ENCODE measurements at regions not wholly inside any gene's neighbourhood (a gene's known extent, or its start where the extent isn't known, plus 50 kb on each side); places are given as distances from the start of the nearest gene placed in this dataset.
"Not testable (repeated sequence)": the region's sequence is repeated elsewhere in the genome, so short reads cannot be mapped to it uniquely, and the experiment has no call there.

- TF ChIP-seq, protein P1, sequence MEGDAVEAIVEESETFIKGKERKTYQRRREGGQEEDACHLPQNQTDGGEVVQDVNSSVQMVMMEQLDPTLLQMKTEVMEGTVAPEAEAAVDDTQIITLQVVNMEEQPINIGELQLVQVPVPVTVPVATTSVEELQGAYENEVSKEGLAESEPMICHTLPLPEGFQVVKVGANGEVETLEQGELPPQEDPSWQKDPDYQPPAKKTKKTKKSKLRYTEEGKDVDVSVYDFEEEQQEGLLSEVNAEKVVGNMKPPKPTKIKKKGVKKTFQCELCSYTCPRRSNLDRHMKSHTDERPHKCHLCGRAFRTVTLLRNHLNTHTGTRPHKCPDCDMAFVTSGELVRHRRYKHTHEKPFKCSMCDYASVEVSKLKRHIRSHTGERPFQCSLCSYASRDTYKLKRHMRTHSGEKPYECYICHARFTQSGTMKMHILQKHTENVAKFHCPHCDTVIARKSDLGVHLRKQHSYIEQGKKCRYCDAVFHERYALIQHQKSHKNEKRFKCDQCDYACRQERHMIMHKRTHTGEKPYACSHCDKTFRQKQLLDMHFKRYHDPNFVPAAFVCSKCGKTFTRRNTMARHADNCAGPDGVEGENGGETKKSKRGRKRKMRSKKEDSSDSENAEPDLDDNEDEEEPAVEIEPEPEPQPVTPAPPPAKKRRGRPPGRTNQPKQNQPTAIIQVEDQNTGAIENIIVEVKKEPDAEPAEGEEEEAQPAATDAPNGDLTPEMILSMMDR (IDR thresholded peaks at IDR 0.05; ENCODE audit: poor library complexity) = no peak
- no peak for TF ChIP-seq EZH2 (IDR thresholded peaks at IDR 0.05; ENCODE audit: borderline replicate concordance)
- no peak for TF ChIP-seq EZH2phosphoT487 (IDR thresholded peaks at IDR 0.05; ENCODE audit: low read depth, severe bottlenecking, unreplicated experiment)
- Histone ChIP-seq H3K4me2 (no peak overlapping the region), H3K36me3 (replicated peaks; ENCODE audit: insufficient read depth, low read depth) (no peaks in the 10 kb centered on the region), H3K27ac (no peak overlapping the region), H3K27me3 (no peaks in the 10 kb centered on the region), H3K4me1 (ENCODE audit: insufficient read depth) (no peaks in the 10 kb centered on the region), H3K9me3 (ENCODE audit: low read depth) (peaks cover 6% of the 10 kb centered on the region), H2AFZ (no peak overlapping the region), H3K79me2 (no peaks in the 10 kb centered on the region), H4K20me1 (ENCODE audit: insufficient read depth, poor library complexity, severe bottlenecking) (no peaks in the 10 kb centered on the region), H3K9me2 (replicated peaks; ENCODE audit: insufficient read depth) (no peaks in the 10 kb centered on the region), H3K4me3 (no peak overlapping the region)
- DNase-seq (ENCODE audit: low spot score) = no peak
These were observed 73.5 kb upstream of the CARMIL1 start for GRCh38 chr6:25205629-25206028.

- WGBS (ENCODE audit: low lambda C conversion rate, missing lambda C conversion rate) = 46% methylated on average over 5 of the region's 5 CpGs
- H3K27me3 ChIP-seq; H3K4me2 ChIP-seq; H3K79me2 ChIP-seq; H3K4me1 ChIP-seq (ENCODE audit: insufficient read depth); H3K4me3 ChIP-seq; H3K27ac ChIP-seq; H3K9me3 ChIP-seq (ENCODE audit: low read depth); H2AFZ ChIP-seq; H3K36me3 ChIP-seq (replicated peaks; ENCODE audit: insufficient read depth, low read depth); H3K9me2 ChIP-seq (replicated peaks; ENCODE audit: insufficient read depth); H4K20me1 ChIP-seq (ENCODE audit: insufficient read depth, poor library complexity, severe bottlenecking): not testable (repeated sequence)
- peak; percentile 15 for DNase-seq (ENCODE audit: low spot score)
These were observed 71.6 kb upstream of the CARMIL1 start for GRCh38 chr6:25207453-25208155.

DNA sequence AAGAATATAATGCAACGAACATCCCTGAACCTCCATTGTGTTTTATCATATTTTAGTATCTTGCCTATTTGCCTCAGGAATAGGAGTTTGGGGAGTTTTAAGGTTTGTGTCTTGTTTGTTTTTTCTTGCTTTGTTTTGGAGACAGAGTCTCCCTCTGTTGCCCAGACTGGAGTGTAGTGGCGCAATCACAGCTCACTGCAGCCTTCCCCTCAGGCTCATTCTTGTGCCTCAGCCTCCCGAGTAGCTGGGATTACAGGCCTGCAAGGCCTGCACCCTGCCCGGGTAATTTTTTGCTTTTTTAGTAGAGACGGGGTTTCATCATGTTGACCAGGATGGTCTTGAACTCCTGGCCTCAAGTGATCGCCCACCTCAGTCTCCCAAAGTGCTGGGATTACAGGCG is 63.3 kb upstream of the CARMIL1 start:
- Histone ChIP-seq H3K4me2 (no peak overlapping the region), H3K4me3 (no peak overlapping the region), H3K27ac (no peak overlapping the region), H3K9me3 (ENCODE audit: low read depth) (no peaks in the 10 kb centered on the region), H3K4me1 (ENCODE audit: insufficient read depth) (no peaks in the 10 kb centered on the region), H3K79me2 (no peaks in the 10 kb centered on the region), H3K36me3 (replicated peaks; ENCODE audit: insufficient read depth, low read depth) (no peaks in the 10 kb centered on the region), H2AFZ (no peak overlapping the region), H3K27me3 (no peaks in the 10 kb centered on the region), H4K20me1 (ENCODE audit: insufficient read depth, poor library complexity, severe bottlenecking) (no peaks in the 10 kb centered on the region), H3K9me2 (replicated peaks; ENCODE audit: insufficient read depth) (no peaks in the 10 kb centered on the region)
- TF ChIP-seq, protein P1 (IDR thresholded peaks at IDR 0.05; ENCODE audit: poor library complexity) = no peak
- TF ChIP-seq EZH2phosphoT487 (IDR thresholded peaks at IDR 0.05; ENCODE audit: low read depth, severe bottlenecking, unreplicated experiment) (no peak), EZH2 (IDR thresholded peaks at IDR 0.05; ENCODE audit: borderline replicate concordance) (no peak)
- no peak for DNase-seq (ENCODE audit: low spot score)
- WGBS (ENCODE audit: low lambda C conversion rate, missing lambda C conversion rate) = 89% methylated on average over 7 of the region's 7 CpGs

GRCh38 chr6:25217302-25217701 is 61.9 kb upstream of the CARMIL1 start:
- DNase-seq (ENCODE audit: low spot score) = no peak
- no peaks in the 10 kb centered on the region for H3K27me3 ChIP-seq
- H3K4me1 ChIP-seq (ENCODE audit: insufficient read depth) = no peaks in the 10 kb centered on the region
- H3K4me2 ChIP-seq = no peak overlapping the region
- H3K27ac ChIP-seq = no peak overlapping the region
- H3K9me2 ChIP-seq (replicated peaks; ENCODE audit: insufficient read depth) = no peaks in the 10 kb centered on the region
- TF ChIP-seq EZH2phosphoT487 (IDR thresholded peaks at IDR 0.05; ENCODE audit: low read depth, severe bottlenecking, unreplicated experiment) (no peak), EZH2 (IDR thresholded peaks at IDR 0.05; ENCODE audit: borderline replicate concordance) (no peak)
- TF ChIP-seq, protein P1 (IDR thresholded peaks at IDR 0.05; ENCODE audit: poor library complexity) = no peak
- H3K4me3 ChIP-seq = no peak overlapping the region
- no peak overlapping the region for H2AFZ ChIP-seq
- H3K36me3 ChIP-seq (replicated peaks; ENCODE audit: insufficient read depth, low read depth) = no peaks in the 10 kb centered on the region
- no peaks in the 10 kb centered on the region for H3K79me2 ChIP-seq
- WGBS (ENCODE audit: low lambda C conversion rate, missing lambda C conversion rate) = 92% methylated on average over 2 of the region's 2 CpGs
- no peaks in the 10 kb centered on the region for H3K9me3 ChIP-seq (ENCODE audit: low read depth)
- H4K20me1 ChIP-seq (ENCODE audit: insufficient read depth, poor library complexity, severe bottlenecking) = no peaks in the 10 kb centered on the region

Data from hepatocyte (in vitro differentiated cells).